ENCODE measurements at regions not wholly inside any gene's neighbourhood (a gene's known extent, or its start where the extent isn't known, plus 50 kb on each side); places are given as distances from the start of the nearest gene placed in this dataset.

- TF ChIP-seq FOXA1 (IDR thresholded peaks at IDR 0.05) (no peak), ZNF384 (IDR thresholded peaks at IDR 0.05) (no peak), SUZ12 (IDR thresholded peaks at IDR 0.05) (no peak), FOXM1 (IDR thresholded peaks at IDR 0.05; ENCODE audit: borderline replicate concordance) (no peak), HDGF (IDR thresholded peaks at IDR 0.05; ENCODE audit: borderline replicate concordance) (no peak), BHLHE40 (IDR thresholded peaks at IDR 0.05; ENCODE audit: borderline replicate concordance) (no peak), FOXK2 (IDR thresholded peaks at IDR 0.05) (no peak), ARNT (IDR thresholded peaks at IDR 0.05) (no peak), SP1 (IDR thresholded peaks at IDR 0.05) (no peak), ELF4 (IDR thresholded peaks at IDR 0.05) (no peak), LEF1 (IDR thresholded peaks at IDR 0.05; ENCODE audit: borderline replicate concordance) (no peak), TARDBP (IDR thresholded peaks at IDR 0.05) (no peak), L3MBTL2 (conservative IDR thresholded peaks at IDR 0.05) (no peak), CTBP1 (IDR thresholded peaks at IDR 0.05; ENCODE audit: borderline replicate concordance) (no peak)
- TF ChIP-seq, protein P1, sequence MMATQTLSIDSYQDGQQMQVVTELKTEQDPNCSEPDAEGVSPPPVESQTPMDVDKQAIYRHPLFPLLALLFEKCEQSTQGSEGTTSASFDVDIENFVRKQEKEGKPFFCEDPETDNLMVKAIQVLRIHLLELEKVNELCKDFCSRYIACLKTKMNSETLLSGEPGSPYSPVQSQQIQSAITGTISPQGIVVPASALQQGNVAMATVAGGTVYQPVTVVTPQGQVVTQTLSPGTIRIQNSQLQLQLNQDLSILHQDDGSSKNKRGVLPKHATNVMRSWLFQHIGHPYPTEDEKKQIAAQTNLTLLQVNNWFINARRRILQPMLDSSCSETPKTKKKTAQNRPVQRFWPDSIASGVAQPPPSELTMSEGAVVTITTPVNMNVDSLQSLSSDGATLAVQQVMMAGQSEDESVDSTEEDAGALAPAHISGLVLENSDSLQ (IDR thresholded peaks at IDR 0.05): no peak
- CTCF ChIA-PET: interaction anchor here (0.9 to 1.3 kb wide), 2 partner anchors 8 to 16 kb away, joined by 3 to 8 read pairs; no protein-coding TSS in a partner anchor
- POLR2A ChIA-PET: no interaction called here
- DNase-seq (ENCODE audit: extremely low spot score): no peak
These were observed 305.8 kb upstream of the RSPO3 start for GRCh38 chr6:126812651-126813050.

GRCh38 chr6:126820634-126821033 lies 297.8 kb upstream of the RSPO3 start:
- ChIA-PET POLR2A (no interaction called here), CTCF (no interaction called here)
- TF ChIP-seq NFRKB (IDR thresholded peaks at IDR 0.05) (no peak), LEF1 (IDR thresholded peaks at IDR 0.05; ENCODE audit: borderline replicate concordance) (no peak), ZNF384 (IDR thresholded peaks at IDR 0.05) (no peak), L3MBTL2 (conservative IDR thresholded peaks at IDR 0.05) (no peak), ARNT (IDR thresholded peaks at IDR 0.05) (no peak), CTBP1 (IDR thresholded peaks at IDR 0.05; ENCODE audit: borderline replicate concordance) (no peak), SUZ12 (IDR thresholded peaks at IDR 0.05) (no peak), TARDBP (IDR thresholded peaks at IDR 0.05) (no peak), BHLHE40 (IDR thresholded peaks at IDR 0.05; ENCODE audit: borderline replicate concordance) (no peak), ELF4 (IDR thresholded peaks at IDR 0.05) (no peak), HDGF (IDR thresholded peaks at IDR 0.05; ENCODE audit: borderline replicate concordance) (no peak), FOXK2 (IDR thresholded peaks at IDR 0.05) (no peak), FOXM1 (IDR thresholded peaks at IDR 0.05; ENCODE audit: borderline replicate concordance) (no peak), FOXA1 (IDR thresholded peaks at IDR 0.05) (no peak), SP1 (IDR thresholded peaks at IDR 0.05) (no peak)
- TF ChIP-seq, protein P1 (IDR thresholded peaks at IDR 0.05): no peak
- no peak for DNase-seq (ENCODE audit: extremely low spot score)

- CTCF ChIA-PET: no interaction called here
- POLR2A ChIA-PET: no interaction called here
- TF ChIP-seq SP1 (IDR thresholded peaks at IDR 0.05): no peak
- TF ChIP-seq SUZ12 (IDR thresholded peaks at IDR 0.05): no peak
- TF ChIP-seq BHLHE40 (IDR thresholded peaks at IDR 0.05; ENCODE audit: borderline replicate concordance): no peak
- no peak for TF ChIP-seq NFRKB (IDR thresholded peaks at IDR 0.05)
- TF ChIP-seq, protein P1 (IDR thresholded peaks at IDR 0.05): no peak
- no peak for TF ChIP-seq ARNT (IDR thresholded peaks at IDR 0.05)
- no peak for TF ChIP-seq HDGF (IDR thresholded peaks at IDR 0.05; ENCODE audit: borderline replicate concordance)
These were observed 296.8 kb upstream of the RSPO3 start for GRCh38 chr6:126821706-126822105.

DNA sequence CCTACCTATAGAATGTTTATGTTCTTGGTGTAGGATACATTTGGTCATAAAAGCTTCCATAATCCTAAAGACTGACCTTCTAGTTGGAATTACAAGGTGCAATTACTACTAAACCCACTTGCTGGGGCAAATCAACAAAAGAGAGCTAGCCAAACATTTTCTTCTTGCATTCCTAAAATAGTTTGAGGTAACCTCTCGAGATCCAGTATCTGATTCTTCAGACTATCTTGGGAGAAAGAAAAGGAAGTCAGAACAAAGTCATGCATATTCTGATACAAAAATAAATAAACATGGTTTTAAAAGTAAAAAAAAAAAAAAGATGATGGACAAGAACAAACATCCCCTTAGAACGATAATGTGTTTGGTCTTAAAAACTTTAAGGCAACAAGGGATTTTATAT lies 294.2 kb upstream of the RSPO3 start:
- TF ChIP-seq ELF4 (IDR thresholded peaks at IDR 0.05): no peak
- TF ChIP-seq L3MBTL2 (conservative IDR thresholded peaks at IDR 0.05): no peak
- no peak for TF ChIP-seq NFRKB (IDR thresholded peaks at IDR 0.05)
- TF ChIP-seq HDGF (IDR thresholded peaks at IDR 0.05; ENCODE audit: borderline replicate concordance): no peak
- TF ChIP-seq FOXA1 (IDR thresholded peaks at IDR 0.05): no peak
- TF ChIP-seq, protein P1 (IDR thresholded peaks at IDR 0.05): no peak
- no peak for TF ChIP-seq SP1 (IDR thresholded peaks at IDR 0.05)
- CTCF ChIA-PET: interaction anchor here (0.9 kb wide), 1 partner anchor 64 kb away, joined by 3 read pairs; no protein-coding TSS in a partner anchor
- POLR2A ChIA-PET: no interaction called here
- DNase-seq (ENCODE audit: extremely low spot score): no peak

More at GRCh38 chr6:126821706-126822105, 296.8 kb upstream of the RSPO3 start:
- DNase-seq (ENCODE audit: extremely low spot score): no peak

- ChIA-PET CTCF (interaction anchor here (0.9 kb wide), 1 partner anchor 64 kb away, joined by 3 read pairs; no protein-coding TSS in a partner anchor), POLR2A (no interaction called here)
- TF ChIP-seq L3MBTL2 (conservative IDR thresholded peaks at IDR 0.05) (no peak), ZNF384 (IDR thresholded peaks at IDR 0.05) (no peak), LEF1 (IDR thresholded peaks at IDR 0.05; ENCODE audit: borderline replicate concordance) (no peak), SP1 (IDR thresholded peaks at IDR 0.05) (no peak), FOXA1 (IDR thresholded peaks at IDR 0.05) (no peak), BHLHE40 (IDR thresholded peaks at IDR 0.05; ENCODE audit: borderline replicate concordance) (no peak), ELF4 (IDR thresholded peaks at IDR 0.05) (no peak), HDGF (IDR thresholded peaks at IDR 0.05; ENCODE audit: borderline replicate concordance) (no peak)
- DNase-seq (ENCODE audit: extremely low spot score): no peak
These were observed 293.7 kb upstream of the RSPO3 start for GRCh38 chr6:126824815-126825214.

DNA sequence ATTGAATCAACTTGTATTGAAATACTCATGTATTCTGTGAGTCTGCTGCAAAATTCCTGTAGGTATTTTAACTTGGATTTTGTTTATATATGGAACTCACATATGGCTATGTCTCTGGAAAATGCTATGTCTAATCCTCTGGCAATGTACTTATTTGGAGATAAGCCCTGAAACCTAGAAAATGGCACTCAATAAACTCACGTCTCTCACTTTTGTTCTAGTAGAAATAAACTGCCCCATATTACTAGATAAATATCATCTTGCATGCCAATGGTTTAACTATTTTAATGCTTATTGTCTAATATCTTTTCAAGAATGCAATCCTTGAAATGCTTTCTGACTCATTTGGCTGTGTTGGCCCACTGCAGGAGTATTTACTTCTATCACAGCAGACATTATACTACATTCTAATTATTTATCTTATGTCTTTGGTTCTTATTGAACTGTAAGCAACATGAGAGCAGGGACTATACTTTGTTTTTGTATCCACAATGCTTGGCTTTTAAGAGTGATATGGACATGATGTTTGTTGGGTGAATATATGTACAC lies 292.2 kb upstream of the RSPO3 start:
- CTCF ChIA-PET: no interaction called here
- POLR2A ChIA-PET: no interaction called here
- DNase-seq (ENCODE audit: extremely low spot score): no peak
- TF ChIP-seq HDGF (IDR thresholded peaks at IDR 0.05; ENCODE audit: borderline replicate concordance) (no peak), FOXA1 (IDR thresholded peaks at IDR 0.05) (no peak), BHLHE40 (IDR thresholded peaks at IDR 0.05; ENCODE audit: borderline replicate concordance) (no peak), ARNT (IDR thresholded peaks at IDR 0.05) (no peak), NFRKB (IDR thresholded peaks at IDR 0.05) (no peak), LEF1 (IDR thresholded peaks at IDR 0.05; ENCODE audit: borderline replicate concordance) (no peak), FOXM1 (IDR thresholded peaks at IDR 0.05; ENCODE audit: borderline replicate concordance) (no peak), TARDBP (IDR thresholded peaks at IDR 0.05) (no peak), FOXK2 (IDR thresholded peaks at IDR 0.05) (no peak), ZNF384 (IDR thresholded peaks at IDR 0.05) (no peak), CTBP1 (IDR thresholded peaks at IDR 0.05; ENCODE audit: borderline replicate concordance) (no peak)

All from HEK293T (cell line).